ENCODE measurements at regions not wholly inside any gene's neighbourhood (a gene's known extent, or its start where the extent isn't known, plus 50 kb on each side); places are given as distances from the start of the nearest gene placed in this dataset.
A peak's percentile ranks its signal among the peaks of the same experiment; 100 is the strongest.

GRCh38 chr1:208528578-208529240 lies 284.5 kb upstream of the PLXNA2 start:
- DNase-seq (ENCODE audit: missing footprints) (no peak), ATAC-seq (no peak)
- intact Hi-C loops (cut with DNase I) = no loop called here

GRCh38 chr1:208531003-208531750 lies 287.0 kb upstream of the PLXNA2 start:
- intact Hi-C loops (cut with DNase I) = no loop called here
- ATAC-seq (no peak), DNase-seq (ENCODE audit: missing footprints) (no peak)

DNA sequence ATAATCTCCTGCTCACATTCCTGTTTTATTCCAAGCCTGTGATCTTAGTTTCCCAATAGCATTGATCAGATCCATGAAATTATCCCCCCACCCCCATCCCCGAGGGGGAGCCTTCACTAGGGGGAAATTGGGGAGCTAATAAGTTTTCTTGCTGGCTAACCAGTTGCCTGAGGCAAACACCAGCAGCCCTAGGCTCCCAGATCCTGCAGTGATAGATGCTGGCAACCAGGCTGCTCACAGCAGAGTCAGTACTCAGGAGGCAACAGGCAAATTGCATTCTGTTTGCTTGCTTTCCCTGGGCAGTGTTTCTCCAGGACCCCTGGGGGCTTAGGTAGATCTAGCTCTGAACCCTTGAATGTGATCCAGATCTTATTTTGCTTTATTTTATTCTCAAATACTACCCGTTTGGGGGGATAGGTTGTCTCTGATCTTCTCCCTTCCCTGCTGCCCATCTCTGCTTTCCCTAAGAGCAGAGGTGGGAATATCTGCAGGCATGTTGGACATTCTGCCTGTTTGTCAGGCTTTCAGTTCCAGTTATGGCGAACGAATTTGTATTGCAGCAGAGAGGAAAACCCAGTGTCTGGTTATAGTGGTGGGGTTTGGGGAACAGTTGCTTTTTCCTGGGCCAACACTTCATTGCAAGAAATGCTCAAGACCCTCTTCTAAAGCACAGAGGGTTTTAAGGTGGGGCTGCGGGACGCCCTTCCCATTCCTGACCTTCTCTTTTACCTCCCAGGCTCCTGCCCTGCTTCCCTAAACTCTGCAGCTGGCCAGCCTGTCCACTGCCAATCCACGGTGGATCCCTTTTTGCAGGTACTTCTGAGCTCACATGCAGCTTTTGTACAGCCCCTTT lies 289.8 kb upstream of the PLXNA2 start:
- ATAC-seq (no peak), DNase-seq (ENCODE audit: missing footprints) (no peak)
- intact Hi-C loops (cut with DNase I) = no loop called here

DNA sequence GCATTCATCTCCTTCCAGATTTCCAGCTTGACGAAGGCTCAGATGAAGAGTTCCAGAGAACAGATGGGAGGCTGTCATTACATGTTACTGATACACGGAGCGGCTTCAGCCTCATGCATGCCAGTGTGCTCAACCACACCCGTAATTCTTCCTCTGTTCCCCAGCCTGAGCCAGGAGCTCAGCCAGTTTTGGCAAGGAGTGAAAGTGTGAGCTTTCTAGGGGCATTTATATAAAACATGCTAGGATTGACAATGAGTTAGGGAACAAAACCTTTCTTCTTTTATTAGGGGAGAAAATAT lies 290.4 kb upstream of the PLXNA2 start:
- ATAC-seq (no peak), DNase-seq (ENCODE audit: missing footprints) (no peak)
- intact Hi-C loops (cut with DNase I) = no loop called here

- ATAC-seq (no peak), DNase-seq (ENCODE audit: missing footprints) (no peak)
- intact Hi-C loops (cut with DNase I) = no loop called here
Observed at GRCh38 chr1:208534979-208535378, 290.8 kb upstream of the PLXNA2 start.

DNA sequence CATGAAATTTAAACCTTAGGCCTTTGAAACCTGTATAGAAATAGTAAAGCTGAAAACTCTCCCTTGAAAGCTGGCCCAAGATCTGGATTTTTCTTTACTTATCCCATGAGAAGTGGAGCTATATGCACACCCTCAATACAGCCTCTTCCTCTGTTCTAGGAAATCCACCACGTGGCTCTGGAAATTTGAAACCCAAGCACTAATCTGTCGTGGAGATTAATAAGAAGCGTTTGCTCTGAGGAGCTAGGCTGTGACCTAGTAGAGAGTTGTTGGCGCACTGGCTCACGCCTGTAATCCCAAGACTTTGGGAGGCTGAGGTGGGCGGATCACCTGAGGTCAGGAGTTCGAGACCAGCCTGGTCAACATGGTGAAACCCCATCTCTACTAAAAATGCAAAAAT lies 291.3 kb upstream of the PLXNA2 start:
- no peak for DNase-seq (ENCODE audit: missing footprints)
- no peak for ATAC-seq
- intact Hi-C loops (cut with DNase I) = no loop called here

GRCh38 chr1:208536212-208536611 lies 292.0 kb upstream of the PLXNA2 start:
- ATAC-seq (no peak), DNase-seq (ENCODE audit: missing footprints) (no peak)
- intact Hi-C loops (cut with DNase I) = no loop called here

DNA sequence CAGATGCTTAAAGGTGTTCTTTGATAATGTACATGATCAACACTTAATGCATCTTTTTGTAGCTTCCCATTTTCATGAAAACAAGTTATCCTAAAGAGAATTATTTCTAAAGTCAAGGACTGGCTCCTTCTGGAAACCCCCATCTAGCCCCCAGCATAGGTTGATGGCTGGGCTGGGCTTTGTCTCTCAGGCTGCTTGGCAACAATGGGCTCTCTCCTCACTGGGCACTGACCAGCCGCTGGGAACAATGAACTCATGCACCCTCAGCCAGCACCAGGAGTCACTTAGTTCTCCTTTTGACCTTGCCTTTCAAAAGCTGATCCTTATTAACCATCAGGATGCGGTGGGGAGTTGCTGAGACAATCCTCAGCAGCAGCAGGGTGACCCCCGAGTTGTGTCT lies 293.0 kb upstream of the PLXNA2 start:
- intact Hi-C loops (cut with DNase I) = no loop called here
- DNase-seq (ENCODE audit: missing footprints) = no peak
- no peak for ATAC-seq

- ATAC-seq (no peak), DNase-seq (ENCODE audit: missing footprints) (no peak)
- intact Hi-C loops (cut with DNase I) = no loop called here
Observed at GRCh38 chr1:208538078-208538477, 293.9 kb upstream of the PLXNA2 start.

- peak; percentile 20 for ATAC-seq
- intact Hi-C loops (cut with DNase I) = no loop called here
- no peak for DNase-seq (ENCODE audit: missing footprints)
Observed at GRCh38 chr1:208538587-208538986, 294.4 kb upstream of the PLXNA2 start.

- intact Hi-C loops (cut with DNase I) = no loop called here
- no peak for DNase-seq (ENCODE audit: missing footprints)
- no peak for ATAC-seq
Observed at GRCh38 chr1:208540724-208541123, 296.5 kb upstream of the PLXNA2 start.

DNA sequence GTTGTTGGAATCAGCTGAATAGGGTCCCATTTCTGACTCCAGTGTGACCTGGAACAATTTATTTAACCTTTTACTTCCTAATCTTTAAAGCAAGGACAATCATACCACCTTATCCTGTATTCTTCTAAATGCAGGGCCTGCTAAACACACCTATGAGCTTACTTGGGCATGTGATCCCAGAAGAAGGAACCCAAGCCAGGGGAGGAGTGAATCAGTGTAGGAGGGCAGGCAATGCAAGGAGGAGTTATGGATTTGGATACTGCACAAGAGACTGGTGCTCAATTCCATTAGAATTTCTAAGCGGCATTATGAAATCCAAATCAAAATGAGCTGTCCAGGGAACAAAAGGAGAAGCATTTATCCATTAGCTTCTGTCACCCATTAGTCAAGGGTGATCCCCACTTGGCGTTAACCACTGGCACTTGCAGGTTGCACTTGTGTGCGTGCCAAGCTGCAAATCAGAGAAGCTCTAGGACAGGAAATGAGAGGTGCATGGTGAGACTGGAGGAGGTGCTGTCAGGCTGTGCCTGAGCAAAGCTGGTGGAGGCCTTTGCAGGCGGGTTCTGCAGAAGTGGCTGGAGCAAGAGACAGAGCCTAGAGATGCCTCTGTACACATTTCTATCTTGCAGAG lies 297.2 kb upstream of the PLXNA2 start:
- DNase-seq (ENCODE audit: missing footprints) (no peak), ATAC-seq (no peak)
- intact Hi-C loops (cut with DNase I) = no loop called here

DNA sequence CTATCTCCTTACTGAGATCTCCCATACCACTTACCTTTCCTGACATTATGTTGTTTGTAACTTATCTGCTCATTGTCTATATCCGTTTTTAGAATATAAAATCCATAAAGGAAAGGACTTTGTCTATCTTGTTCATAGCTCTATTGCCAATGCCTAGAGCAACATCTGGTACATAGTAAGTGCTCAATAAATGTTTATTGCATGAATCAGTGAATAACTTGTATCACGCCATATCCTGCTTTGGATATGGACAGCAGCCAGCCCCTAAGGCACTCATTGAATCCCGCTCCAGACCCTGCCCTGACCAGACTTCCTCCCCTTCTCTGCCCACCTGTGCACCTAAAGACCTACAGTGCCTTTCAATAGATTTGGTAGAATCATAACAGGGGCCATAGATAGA lies 298.1 kb upstream of the PLXNA2 start:
- intact Hi-C loops (cut with DNase I) = no loop called here
- DNase-seq (ENCODE audit: missing footprints) (no peak), ATAC-seq (no peak)

DNA sequence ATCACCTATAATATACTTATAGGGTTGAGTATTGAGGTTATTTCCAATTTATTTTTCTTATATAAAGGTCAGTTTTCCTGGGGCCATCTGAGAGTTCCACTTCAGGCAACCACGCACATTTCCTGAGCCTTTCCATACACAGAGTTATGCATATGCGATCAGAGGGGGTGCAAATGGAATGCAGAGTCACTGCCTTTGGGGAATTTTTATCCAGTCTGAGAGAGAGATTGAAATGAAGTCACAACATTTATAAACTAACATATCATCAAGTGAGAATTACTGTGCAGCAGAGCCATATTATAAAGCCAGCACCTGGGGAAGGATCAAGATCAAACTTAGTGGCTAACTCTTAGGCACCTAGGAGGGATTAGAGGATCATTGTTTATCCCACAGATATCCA lies 299.9 kb upstream of the PLXNA2 start:
- intact Hi-C loops (cut with DNase I) = no loop called here
- ATAC-seq = no peak
- DNase-seq (ENCODE audit: missing footprints) = no peak

DNA sequence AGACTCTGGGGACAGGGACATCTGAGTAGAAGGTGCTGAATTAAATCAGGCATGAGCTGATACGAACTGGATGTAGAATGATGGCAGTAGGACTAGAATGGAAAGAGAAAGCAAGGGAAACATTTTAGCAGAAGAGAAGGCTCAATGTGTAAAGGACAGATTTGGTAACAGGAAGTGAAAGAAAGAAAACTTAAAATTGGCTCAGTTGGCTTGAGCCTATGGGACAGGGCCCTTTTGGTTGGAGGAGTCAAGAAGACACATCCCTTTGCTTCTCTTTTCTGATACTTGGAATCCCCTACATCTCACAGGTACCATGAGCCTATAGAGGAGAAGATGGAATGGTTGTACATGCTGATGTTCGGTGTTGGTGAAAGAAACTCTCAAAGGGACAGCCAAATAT lies 300.6 kb upstream of the PLXNA2 start:
- no peak for ATAC-seq
- DNase-seq (ENCODE audit: missing footprints) = no peak
- intact Hi-C loops (cut with DNase I) = no loop called here

DNA sequence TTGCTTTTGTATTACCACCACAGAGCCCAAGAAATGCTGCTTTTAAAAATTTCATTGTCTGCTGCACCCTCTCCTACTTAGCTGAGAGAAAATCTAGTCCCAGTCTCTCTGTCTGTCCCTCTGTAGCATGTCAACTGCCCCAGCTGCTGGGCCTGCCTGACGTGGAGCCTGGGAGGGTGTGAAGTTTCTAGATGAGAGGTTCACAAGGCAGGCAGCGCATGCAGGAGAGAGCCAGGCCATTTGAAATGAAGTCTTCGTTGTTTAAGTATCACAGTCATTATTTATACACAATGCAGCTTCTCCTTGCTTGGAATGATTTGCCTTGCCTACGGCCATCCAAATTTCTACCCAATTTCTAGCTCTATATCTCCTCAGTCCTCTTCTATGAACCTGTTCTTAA lies 306.8 kb upstream of the PLXNA2 start:
- intact Hi-C loops (cut with DNase I) = no loop called here
- ATAC-seq (no peak), DNase-seq (ENCODE audit: missing footprints) (no peak)

DNA sequence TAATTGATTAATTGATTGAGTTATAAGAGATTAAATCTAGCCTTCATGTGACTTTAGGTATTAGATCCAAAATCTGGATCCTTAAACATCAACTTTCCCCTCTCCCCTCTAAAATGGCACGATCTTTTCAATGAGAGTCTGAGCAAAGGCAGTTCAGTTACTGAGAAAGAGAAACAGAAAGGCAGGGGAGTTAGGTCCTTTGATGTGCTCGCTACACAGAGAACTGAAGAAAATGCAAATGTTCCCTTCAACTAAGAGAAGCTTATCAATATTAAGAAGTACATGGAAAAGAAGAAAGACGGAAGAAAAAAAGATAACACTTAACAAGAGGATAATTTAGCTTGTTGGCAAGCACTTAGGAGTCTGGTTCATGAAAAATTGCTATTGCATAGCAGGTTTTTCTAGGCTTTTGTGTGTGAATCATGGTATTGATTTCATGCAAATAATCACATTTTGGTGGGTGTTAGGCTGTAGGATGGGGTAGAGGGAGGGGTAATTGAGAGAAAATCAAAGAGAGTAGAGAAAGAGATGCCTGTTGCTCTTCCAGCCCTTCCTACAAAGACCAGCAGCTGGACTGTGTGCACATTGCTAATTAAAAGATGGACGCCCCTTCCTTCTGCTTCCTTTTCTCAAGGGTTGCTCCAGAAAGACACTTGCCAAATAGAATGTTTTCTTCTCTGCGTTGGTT lies 307.6 kb upstream of the PLXNA2 start:
- intact Hi-C loops (cut with DNase I) = no loop called here
- ATAC-seq = no peak
- DNase-seq (ENCODE audit: missing footprints) = no peak

DNA sequence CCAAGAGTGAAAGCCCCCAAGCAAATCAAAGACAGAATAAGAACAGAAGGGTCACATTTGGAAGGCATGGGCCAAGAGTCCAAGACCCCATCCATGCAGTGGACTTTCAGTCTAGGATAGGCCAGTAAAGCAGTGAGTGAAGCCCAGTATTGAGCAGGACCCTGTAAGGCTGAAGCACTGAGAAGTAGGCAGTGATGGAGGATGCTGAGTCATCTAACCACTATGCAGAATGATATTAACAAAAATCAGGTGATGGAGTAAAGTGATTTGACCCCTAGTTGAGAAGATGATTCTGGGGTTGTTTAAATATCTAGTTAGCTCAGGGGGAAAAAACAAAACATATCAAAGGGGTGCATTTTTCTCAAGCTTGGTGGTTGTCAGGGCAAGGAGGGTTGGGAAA lies 308.7 kb upstream of the PLXNA2 start:
- intact Hi-C loops (cut with DNase I) = no loop called here
- ATAC-seq = no peak
- no peak for DNase-seq (ENCODE audit: missing footprints)

- intact Hi-C loops (cut with DNase I) = no loop called here
- ATAC-seq (no peak), DNase-seq (ENCODE audit: missing footprints) (no peak)
Observed at GRCh38 chr1:208556461-208556860, 312.3 kb upstream of the PLXNA2 start.
